GM13977 (cell line): ENCODE measurements at regions not wholly inside any gene's neighbourhood (a gene's known extent, or its start where the extent isn't known, plus 50 kb on each side); places are given as distances from the start of the nearest gene placed in this dataset.
A peak's percentile ranks its signal among the peaks of the same experiment; 100 is the strongest.

ENCODE experiments used
- DNase-seq: peaks from one replicate; pipeline ENCODE4 v3.0.0; 2012; ENCODE audit warnings: low spot score
- in situ Hi-C: fragments of 300-500 bp; cut with MboI; formaldehyde crosslinking; loops from one replicate; pipeline ENCODE4 v1.12.0; 2022; ENCODE audit warnings: low sequenced_read_pairs, low pct_unique_long_range_greater_than_20kb, mixed read lengths, inconsistent platforms; ENCODE audit not compliant: unreplicated experiment
- TF ChIP-seq, protein P1 (sequence below): IDR thresholded peaks from 2 replicates; pipeline ENCODE4 v1.5.1; 2012; ENCODE audit warnings: mild to moderate bottlenecking, control low read depth; ENCODE audit not compliant: insufficient read depth; ENCODE audit errors: extremely low read depth, missing control alignments

- in situ Hi-C loops = no loop called here
- TF ChIP-seq, protein P1, sequence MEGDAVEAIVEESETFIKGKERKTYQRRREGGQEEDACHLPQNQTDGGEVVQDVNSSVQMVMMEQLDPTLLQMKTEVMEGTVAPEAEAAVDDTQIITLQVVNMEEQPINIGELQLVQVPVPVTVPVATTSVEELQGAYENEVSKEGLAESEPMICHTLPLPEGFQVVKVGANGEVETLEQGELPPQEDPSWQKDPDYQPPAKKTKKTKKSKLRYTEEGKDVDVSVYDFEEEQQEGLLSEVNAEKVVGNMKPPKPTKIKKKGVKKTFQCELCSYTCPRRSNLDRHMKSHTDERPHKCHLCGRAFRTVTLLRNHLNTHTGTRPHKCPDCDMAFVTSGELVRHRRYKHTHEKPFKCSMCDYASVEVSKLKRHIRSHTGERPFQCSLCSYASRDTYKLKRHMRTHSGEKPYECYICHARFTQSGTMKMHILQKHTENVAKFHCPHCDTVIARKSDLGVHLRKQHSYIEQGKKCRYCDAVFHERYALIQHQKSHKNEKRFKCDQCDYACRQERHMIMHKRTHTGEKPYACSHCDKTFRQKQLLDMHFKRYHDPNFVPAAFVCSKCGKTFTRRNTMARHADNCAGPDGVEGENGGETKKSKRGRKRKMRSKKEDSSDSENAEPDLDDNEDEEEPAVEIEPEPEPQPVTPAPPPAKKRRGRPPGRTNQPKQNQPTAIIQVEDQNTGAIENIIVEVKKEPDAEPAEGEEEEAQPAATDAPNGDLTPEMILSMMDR = no peak
- no peak for DNase-seq
These were observed 293.8 kb downstream of the FOXL1 start for GRCh38 chr16:86872131-86872530.

- TF ChIP-seq, protein P1 = no peak
These were observed 294.5 kb downstream of the FOXL1 start for GRCh38 chr16:86872833-86873232.

GRCh38 chr16:86874141-86874540 lies 295.8 kb downstream of the FOXL1 start:
- peak; percentile 55 for DNase-seq
- in situ Hi-C loops = no loop called here
- TF ChIP-seq, protein P1 = peak; percentile 49

More at GRCh38 chr16:86872833-86873232, 294.5 kb downstream of the FOXL1 start:
- in situ Hi-C loops = no loop called here
- DNase-seq = no peak

- in situ Hi-C loops = no loop called here
- TF ChIP-seq, protein P1 = no peak
These were observed 298.1 kb downstream of the FOXL1 start for GRCh38 chr16:86876499-86876898.

DNA sequence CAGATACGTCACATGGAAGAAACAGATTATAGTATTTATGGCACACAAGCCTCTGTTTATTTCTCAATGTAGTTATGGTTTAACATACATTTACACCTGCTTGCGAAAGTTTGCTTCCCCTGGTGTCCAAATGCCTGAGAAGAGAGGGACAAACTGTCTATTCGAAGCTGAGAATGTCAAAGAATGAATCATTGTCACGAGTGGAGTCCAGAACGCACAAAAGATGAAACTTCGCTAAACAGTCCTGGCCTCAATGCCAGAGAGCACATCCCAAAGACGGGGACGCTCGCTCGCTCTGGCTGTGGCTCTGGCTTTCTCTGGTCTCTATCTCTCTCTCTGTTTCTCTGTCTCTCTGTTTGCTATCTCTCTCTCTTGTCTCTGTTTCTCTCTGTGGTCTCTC lies 298.8 kb downstream of the FOXL1 start:
- no peak for DNase-seq
- TF ChIP-seq, protein P1 = no peak
- in situ Hi-C loops = no loop called here

More at GRCh38 chr16:86876499-86876898, 298.1 kb downstream of the FOXL1 start:
- no peak for DNase-seq

DNA sequence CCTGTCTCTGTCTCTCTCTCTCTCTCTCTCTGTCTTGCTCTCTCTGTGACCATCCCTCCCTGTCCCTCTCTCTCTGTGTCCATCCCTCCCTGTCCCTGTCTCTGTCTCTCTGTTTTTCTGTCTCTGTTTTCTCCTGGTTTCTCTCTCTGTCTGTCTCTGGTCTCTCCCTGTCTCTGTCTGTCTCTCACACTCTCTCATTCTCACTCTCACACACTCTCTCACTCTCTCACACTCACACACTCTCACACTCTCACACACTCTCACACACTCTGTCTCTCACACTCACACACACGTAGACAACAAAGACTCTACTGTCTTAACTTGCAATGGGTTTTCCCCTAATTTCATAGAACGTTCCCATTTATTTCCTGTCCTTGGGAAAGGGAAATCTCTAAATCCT lies 299.5 kb downstream of the FOXL1 start:
- in situ Hi-C loops = no loop called here
- no peak for DNase-seq
- TF ChIP-seq, protein P1 = no peak
